Panc1 (cell line): ENCODE measurements at regions not wholly inside any gene's neighbourhood (a gene's known extent, or its start where the extent isn't known, plus 50 kb on each side); places are given as distances from the start of the nearest gene placed in this dataset.

Source experiments
- POLR2AphosphoS5 ChIP-seq: IDR thresholded peaks from 2 replicates; pipeline ENCODE4 v1.6.1; 2012; ENCODE audit warnings: mild to moderate bottlenecking, low read depth, low read length, moderate library complexity
- TF ChIP-seq, protein P1 (sequence below): fragments of 450-650 bp; IDR thresholded peaks from 2 replicates; pipeline ENCODE4 v1.5.1; 2017; ENCODE audit warnings: mild to moderate bottlenecking
- TF ChIP-seq, protein P2 (sequence below), 2 experiments: IDR thresholded peaks; 2 replicates each; pipeline ENCODE4 v1.6.1; 2011 to 2012; ENCODE audit warnings: low read depth in 2 of 2, control low read depth in 1 of 2, low read length in 1 of 2, mild to moderate bottlenecking in 1 of 2, moderate library complexity in 1 of 2; ENCODE audit not compliant: insufficient read depth in 1 of 2

DNA sequence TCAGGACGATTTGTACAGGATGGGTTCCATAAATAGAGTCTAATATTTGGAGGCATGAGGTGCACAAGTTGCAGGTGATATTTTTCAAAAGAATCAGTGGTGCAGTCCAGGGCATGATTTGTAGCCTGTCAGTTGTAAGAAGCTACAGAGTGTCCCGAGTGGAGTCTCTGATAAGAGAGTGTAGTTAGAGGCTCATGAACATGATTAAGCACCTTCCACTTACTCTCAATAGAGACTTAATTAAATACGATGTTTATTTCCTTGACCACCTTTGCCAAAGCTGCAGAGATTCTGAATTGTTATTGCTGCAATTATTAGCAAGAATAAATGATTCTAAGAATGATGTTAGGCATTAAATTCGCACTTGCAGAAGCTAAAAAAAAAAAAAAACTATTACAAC, 218.4 kb upstream of the LRTM1 start:
- TF ChIP-seq, protein P1, sequence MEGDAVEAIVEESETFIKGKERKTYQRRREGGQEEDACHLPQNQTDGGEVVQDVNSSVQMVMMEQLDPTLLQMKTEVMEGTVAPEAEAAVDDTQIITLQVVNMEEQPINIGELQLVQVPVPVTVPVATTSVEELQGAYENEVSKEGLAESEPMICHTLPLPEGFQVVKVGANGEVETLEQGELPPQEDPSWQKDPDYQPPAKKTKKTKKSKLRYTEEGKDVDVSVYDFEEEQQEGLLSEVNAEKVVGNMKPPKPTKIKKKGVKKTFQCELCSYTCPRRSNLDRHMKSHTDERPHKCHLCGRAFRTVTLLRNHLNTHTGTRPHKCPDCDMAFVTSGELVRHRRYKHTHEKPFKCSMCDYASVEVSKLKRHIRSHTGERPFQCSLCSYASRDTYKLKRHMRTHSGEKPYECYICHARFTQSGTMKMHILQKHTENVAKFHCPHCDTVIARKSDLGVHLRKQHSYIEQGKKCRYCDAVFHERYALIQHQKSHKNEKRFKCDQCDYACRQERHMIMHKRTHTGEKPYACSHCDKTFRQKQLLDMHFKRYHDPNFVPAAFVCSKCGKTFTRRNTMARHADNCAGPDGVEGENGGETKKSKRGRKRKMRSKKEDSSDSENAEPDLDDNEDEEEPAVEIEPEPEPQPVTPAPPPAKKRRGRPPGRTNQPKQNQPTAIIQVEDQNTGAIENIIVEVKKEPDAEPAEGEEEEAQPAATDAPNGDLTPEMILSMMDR: no peak
- TF ChIP-seq POLR2AphosphoS5: no peak
- TF ChIP-seq, protein P2, sequence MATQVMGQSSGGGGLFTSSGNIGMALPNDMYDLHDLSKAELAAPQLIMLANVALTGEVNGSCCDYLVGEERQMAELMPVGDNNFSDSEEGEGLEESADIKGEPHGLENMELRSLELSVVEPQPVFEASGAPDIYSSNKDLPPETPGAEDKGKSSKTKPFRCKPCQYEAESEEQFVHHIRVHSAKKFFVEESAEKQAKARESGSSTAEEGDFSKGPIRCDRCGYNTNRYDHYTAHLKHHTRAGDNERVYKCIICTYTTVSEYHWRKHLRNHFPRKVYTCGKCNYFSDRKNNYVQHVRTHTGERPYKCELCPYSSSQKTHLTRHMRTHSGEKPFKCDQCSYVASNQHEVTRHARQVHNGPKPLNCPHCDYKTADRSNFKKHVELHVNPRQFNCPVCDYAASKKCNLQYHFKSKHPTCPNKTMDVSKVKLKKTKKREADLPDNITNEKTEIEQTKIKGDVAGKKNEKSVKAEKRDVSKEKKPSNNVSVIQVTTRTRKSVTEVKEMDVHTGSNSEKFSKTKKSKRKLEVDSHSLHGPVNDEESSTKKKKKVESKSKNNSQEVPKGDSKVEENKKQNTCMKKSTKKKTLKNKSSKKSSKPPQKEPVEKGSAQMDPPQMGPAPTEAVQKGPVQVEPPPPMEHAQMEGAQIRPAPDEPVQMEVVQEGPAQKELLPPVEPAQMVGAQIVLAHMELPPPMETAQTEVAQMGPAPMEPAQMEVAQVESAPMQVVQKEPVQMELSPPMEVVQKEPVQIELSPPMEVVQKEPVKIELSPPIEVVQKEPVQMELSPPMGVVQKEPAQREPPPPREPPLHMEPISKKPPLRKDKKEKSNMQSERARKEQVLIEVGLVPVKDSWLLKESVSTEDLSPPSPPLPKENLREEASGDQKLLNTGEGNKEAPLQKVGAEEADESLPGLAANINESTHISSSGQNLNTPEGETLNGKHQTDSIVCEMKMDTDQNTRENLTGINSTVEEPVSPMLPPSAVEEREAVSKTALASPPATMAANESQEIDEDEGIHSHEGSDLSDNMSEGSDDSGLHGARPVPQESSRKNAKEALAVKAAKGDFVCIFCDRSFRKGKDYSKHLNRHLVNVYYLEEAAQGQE (IDR thresholded peaks at IDR 0.05; ENCODE audit: insufficient read depth in 1 of 2, low read depth in 2 of 2, low read length in 1 of 2): no peak
